SK-N-SH treated with all-trans-retinoic acid at 6 μM for 48 hours (cell line): ENCODE measurements at regions not wholly inside any gene's neighbourhood (a gene's known extent, or its start where the extent isn't known, plus 50 kb on each side); places are given as distances from the start of the nearest gene placed in this dataset.

Experiments
- ATAC-seq: fragments of 200-7000 bp; cut with Tn5 transposase; 3 replicates; pipeline ENCODE4 v1.9.1; 2020; ENCODE audit warnings: mild to moderate bottlenecking, moderate library complexity
- ARNTL ChIP-seq: fragments of 450-650 bp; formaldehyde crosslinking; IDR thresholded peaks from 2 replicates; pipeline ENCODE4 v1.5.0; 2020; ENCODE audit warnings: low read depth, mild to moderate bottlenecking, moderate library complexity, borderline replicate concordance
- BACH2 ChIP-seq: fragments of 250-450 bp; sonication (Bioruptor Pico); IDR thresholded peaks from 2 replicates; pipeline ENCODE4 v1.9.0; 2021; ENCODE audit warnings: mild to moderate bottlenecking, borderline replicate concordance
- CSDC2 ChIP-seq: fragments of 250-450 bp; sonication (Bioruptor Pico); IDR thresholded peaks from 2 replicates; pipeline ENCODE4 v1.5.0; 2020; ENCODE audit warnings: mild to moderate bottlenecking, moderate library complexity
- ESRRG ChIP-seq: fragments of 250-450 bp; sonication (Bioruptor Pico); IDR thresholded peaks from 2 replicates; pipeline ENCODE4 v1.6.1; 2021; ENCODE audit warnings: mild to moderate bottlenecking
- GLIS3 ChIP-seq: fragments of 250-450 bp; sonication (Bioruptor Pico); IDR thresholded peaks from 2 replicates; pipeline ENCODE4 v1.5.0; 2020; ENCODE audit warnings: mild to moderate bottlenecking, moderate library complexity
- ISL1 ChIP-seq: fragments of 250-450 bp; sonication (Bioruptor Pico); IDR thresholded peaks from 2 replicates; pipeline ENCODE4 v2.1.2; 2022; ENCODE audit warnings: mild to moderate bottlenecking, moderate library complexity
- OSR1 ChIP-seq: fragments of 250-450 bp; sonication (Bioruptor Pico); IDR thresholded peaks from 2 replicates; pipeline ENCODE4 v1.8.0; 2022; ENCODE audit warnings: moderate library complexity, mild to moderate bottlenecking, inconsistent platforms
- PPARA ChIP-seq: fragments of 250-450 bp; sonication (Bioruptor Pico); IDR thresholded peaks from 2 replicates; pipeline ENCODE4 v1.5.0; 2020; ENCODE audit warnings: mild to moderate bottlenecking, borderline replicate concordance
- RARB ChIP-seq: fragments of 250-450 bp; sonication (Bioruptor Pico); IDR thresholded peaks from 2 replicates; pipeline ENCODE4 v1.8.0; 2021; ENCODE audit warnings: mild to moderate bottlenecking, moderate library complexity
- SNAI2 ChIP-seq: fragments of 250-450 bp; sonication (Bioruptor Pico); IDR thresholded peaks from 2 replicates; pipeline ENCODE4 v1.5.0; 2020; ENCODE audit warnings: mild to moderate bottlenecking, moderate library complexity
- TCF4 ChIP-seq: fragments of 250-450 bp; sonication (Bioruptor Pico); IDR thresholded peaks from 2 replicates; pipeline ENCODE4 v1.8.0; 2021; ENCODE audit warnings: mild to moderate bottlenecking, moderate library complexity, borderline replicate concordance
- TOX ChIP-seq: fragments of 250-450 bp; sonication (Bioruptor Pico); IDR thresholded peaks from 2 replicates; pipeline ENCODE4 v1.8.0; 2021; ENCODE audit warnings: mild to moderate bottlenecking, moderate library complexity, borderline replicate concordance
- ZC3H10 ChIP-seq: fragments of 250-450 bp; sonication (Bioruptor Pico); IDR thresholded peaks from 2 replicates; pipeline ENCODE4 v1.5.1; 2021; ENCODE audit warnings: mild to moderate bottlenecking, moderate library complexity
- ZFP3 ChIP-seq: fragments of 250-450 bp; sonication (Bioruptor Pico); IDR thresholded peaks from 2 replicates; pipeline ENCODE4 v1.5.0; 2020; ENCODE audit warnings: mild to moderate bottlenecking, moderate library complexity
- ZFP30 ChIP-seq: fragments of 450-650 bp; formaldehyde crosslinking; IDR thresholded peaks from 2 replicates; pipeline ENCODE4 v1.5.0; 2022; ENCODE audit warnings: mild to moderate bottlenecking, moderate library complexity
- ZNF565 ChIP-seq: fragments of 450-650 bp; formaldehyde crosslinking; conservative IDR thresholded peaks from 2 replicates; pipeline ENCODE4 v1.5.0; 2020; ENCODE audit warnings: low read depth, mild to moderate bottlenecking, moderate library complexity
- ZNF70 ChIP-seq: fragments of 450-650 bp; formaldehyde crosslinking; IDR thresholded peaks from 2 replicates; pipeline ENCODE4 v1.5.0; 2020; ENCODE audit warnings: mild to moderate bottlenecking, moderate library complexity
- ZNF8 ChIP-seq: fragments of 450-650 bp; formaldehyde crosslinking; IDR thresholded peaks from 2 replicates; pipeline ENCODE4 v1.5.0; 2020; ENCODE audit warnings: mild to moderate bottlenecking, moderate library complexity
- TF ChIP-seq, protein P1 (sequence below): fragments of 250-450 bp; sonication (Bioruptor Pico); IDR thresholded peaks from 2 replicates; pipeline ENCODE4 v1.8.0; 2021; ENCODE audit warnings: low read depth, mild to moderate bottlenecking, moderate library complexity, borderline replicate concordance
- TF ChIP-seq, protein P2 (sequence below): fragments of 250-450 bp; sonication (Bioruptor Pico); IDR thresholded peaks from 2 replicates; pipeline ENCODE4 v1.5.1; 2020; ENCODE audit warnings: low read depth, mild to moderate bottlenecking, moderate library complexity
- TF ChIP-seq, protein P3 (sequence below): fragments of 250-450 bp; sonication (Bioruptor Pico); IDR thresholded peaks from 2 replicates; pipeline ENCODE4 v1.5.0; 2020; ENCODE audit warnings: mild to moderate bottlenecking, moderate library complexity

DNA sequence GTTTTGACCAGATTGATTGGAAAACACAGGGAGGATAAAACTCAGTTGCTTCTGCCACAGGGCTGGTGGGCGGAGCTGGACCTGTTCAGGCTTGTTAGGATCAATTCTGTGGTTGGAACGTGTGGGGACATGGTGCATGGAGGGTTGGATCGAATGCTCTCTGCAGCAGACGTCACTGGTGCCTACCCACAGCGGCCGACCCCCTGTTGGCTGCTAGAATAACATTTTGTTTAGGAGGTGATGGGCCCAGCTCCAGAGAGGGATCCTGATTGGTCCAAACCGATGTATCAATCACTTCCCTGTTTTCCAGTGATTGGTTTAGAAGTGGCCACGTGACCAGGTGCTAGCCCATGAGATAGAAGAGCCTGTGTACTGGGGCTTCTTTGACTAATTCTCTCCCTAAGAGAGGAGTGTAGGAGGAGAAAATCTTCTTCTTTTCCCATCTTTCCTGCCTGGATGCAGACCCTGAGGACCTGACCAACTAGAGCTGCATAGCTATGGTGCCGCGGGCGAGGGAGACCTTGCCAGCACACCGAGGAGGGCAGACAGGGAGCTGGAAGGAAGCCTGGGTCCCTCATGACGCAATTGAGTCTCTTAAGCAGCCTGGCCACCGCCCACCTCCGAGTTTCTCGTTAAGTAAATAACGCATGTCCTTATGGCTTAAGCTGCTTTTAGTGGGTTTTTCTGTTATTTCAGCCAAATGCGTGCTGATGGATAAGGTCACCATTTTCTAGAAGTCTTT is 163.5 kb downstream of the AACS start (continued):
- TF ChIP-seq, protein P1, sequence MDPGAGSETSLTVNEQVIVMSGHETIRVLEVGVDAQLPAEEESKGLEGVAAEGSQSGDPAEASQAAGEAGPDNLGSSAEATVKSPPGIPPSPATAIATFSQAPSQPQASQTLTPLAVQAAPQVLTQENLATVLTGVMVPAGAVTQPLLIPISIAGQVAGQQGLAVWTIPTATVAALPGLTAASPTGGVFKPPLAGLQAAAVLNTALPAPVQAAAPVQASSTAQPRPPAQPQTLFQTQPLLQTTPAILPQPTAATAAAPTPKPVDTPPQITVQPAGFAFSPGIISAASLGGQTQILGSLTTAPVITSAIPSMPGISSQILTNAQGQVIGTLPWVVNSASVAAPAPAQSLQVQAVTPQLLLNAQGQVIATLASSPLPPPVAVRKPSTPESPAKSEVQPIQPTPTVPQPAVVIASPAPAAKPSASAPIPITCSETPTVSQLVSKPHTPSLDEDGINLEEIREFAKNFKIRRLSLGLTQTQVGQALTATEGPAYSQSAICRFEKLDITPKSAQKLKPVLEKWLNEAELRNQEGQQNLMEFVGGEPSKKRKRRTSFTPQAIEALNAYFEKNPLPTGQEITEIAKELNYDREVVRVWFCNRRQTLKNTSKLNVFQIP (CRISPR knock-in tag), result no peak
- no peak for TF ChIP-seq ZNF70
- no peak for TF ChIP-seq CSDC2 (CRISPR knock-in tag)

DNA sequence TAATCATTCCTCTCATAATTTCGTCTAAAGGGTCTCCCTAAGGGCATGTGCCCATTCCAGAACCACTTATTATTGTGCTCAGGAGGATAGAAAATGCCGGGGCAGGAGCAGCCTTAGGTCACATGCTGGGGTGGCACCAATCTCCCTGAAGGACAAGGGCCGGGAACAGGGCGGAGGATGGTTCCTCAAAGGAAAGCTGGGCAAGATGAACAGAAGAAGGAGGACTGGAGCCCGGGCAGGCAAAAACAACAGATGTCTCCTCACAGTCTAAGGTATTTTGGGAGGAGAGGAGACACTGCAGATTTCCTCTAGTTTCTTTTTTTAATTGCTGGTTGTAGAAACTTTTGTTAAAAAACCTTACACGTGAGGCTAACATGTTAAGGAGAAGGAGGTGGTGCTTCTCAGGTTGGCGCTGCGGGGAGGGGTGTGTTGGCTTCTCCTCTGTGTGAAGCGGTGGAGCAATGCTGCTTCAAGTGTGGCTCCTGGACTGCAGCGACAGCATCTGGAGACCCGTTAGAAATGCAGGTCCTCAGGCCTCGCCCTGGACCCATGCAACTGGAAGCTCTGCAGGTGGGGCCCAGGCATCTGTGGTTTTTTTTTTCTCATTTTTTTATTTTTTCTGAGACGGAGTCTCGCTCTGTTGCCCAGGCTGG is 164.8 kb downstream of the AACS start:
- TF ChIP-seq, protein P2, sequence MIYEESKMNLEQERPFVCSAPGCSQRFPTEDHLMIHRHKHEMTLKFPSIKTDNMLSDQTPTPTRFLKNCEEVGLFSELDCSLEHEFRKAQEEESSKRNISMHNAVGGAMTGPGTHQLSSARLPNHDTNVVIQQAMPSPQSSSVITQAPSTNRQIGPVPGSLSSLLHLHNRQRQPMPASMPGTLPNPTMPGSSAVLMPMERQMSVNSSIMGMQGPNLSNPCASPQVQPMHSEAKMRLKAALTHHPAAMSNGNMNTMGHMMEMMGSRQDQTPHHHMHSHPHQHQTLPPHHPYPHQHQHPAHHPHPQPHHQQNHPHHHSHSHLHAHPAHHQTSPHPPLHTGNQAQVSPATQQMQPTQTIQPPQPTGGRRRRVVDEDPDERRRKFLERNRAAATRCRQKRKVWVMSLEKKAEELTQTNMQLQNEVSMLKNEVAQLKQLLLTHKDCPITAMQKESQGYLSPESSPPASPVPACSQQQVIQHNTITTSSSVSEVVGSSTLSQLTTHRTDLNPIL (CRISPR knock-in tag), result no peak
- TF ChIP-seq ESRRG (CRISPR knock-in tag), result no peak
- no peak for TF ChIP-seq SNAI2 (CRISPR knock-in tag)
- no peak for TF ChIP-seq OSR1 (CRISPR knock-in tag)
- TF ChIP-seq TCF4 (CRISPR knock-in tag), result no peak
- no peak for TF ChIP-seq GLIS3
- no peak for TF ChIP-seq TOX (CRISPR knock-in tag)
- no peak for TF ChIP-seq ZNF70
- no peak for TF ChIP-seq ZNF565 (CRISPR knock-in tag)
- TF ChIP-seq ZNF8, result no peak
- TF ChIP-seq PPARA, result no peak
- TF ChIP-seq, all 23 proteins: peak for 0
- no peak for ATAC-seq

DNA sequence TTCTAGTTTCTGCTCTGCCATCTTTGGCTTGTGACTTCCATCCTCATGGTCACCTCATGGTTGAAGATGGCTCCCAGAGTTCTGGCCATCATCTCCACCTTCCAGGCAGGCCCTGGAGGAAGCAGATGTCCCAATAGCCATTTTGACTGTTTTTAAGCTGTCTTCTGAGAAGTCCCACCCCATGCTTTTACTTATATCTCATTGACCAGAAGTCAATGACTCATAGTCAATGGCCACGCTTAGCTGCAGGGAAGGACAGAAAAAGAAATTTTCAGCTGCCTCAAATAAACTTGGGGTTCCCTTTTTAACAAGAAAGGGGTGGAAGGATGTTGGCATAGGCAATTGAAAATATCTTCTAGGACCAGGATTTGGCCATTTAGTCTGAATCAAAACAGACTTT is 168.1 kb downstream of the AACS start:
- no peak for ATAC-seq
- TF ChIP-seq, protein P2 (CRISPR knock-in tag), result no peak

DNA sequence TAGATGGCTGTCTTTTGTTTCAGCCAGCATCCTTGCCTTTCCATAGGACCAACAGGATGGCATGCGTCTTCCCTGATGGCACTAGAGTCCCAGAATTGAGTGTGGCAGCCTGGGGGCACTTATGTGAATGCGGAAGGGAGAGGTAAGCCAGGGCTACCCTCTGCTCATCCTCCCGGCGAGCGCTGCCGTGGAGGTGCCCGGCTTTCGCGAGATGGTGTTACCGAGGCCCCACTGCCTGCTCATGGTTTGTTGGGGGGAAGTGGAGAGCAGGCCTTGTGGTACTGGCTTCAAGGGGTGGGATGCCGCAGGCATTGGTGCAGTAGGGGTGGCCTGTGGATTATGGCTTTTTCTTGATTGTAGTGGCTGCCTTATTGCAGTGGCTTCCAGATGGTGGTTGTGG is 174.3 kb downstream of the AACS start:
- no peak for ATAC-seq
- TF ChIP-seq PPARA (no peak), ARNTL (CRISPR knock-in tag) (no peak), ZNF565 (CRISPR knock-in tag) (no peak), BACH2 (CRISPR knock-in tag) (no peak), ZFP3 (CRISPR knock-in tag) (no peak), TCF4 (CRISPR knock-in tag) (no peak), ISL1 (CRISPR knock-in tag) (no peak), RARB (CRISPR knock-in tag) (no peak), SNAI2 (CRISPR knock-in tag) (no peak), ZC3H10 (CRISPR knock-in tag) (no peak), ZFP30 (no peak), OSR1 (CRISPR knock-in tag) (no peak), GLIS3 (no peak), ZNF70 (no peak), ESRRG (CRISPR knock-in tag) (no peak)
- TF ChIP-seq, protein P2 (CRISPR knock-in tag), result no peak
- TF ChIP-seq, protein P1 (CRISPR knock-in tag), result no peak
- TF ChIP-seq, protein P3, sequence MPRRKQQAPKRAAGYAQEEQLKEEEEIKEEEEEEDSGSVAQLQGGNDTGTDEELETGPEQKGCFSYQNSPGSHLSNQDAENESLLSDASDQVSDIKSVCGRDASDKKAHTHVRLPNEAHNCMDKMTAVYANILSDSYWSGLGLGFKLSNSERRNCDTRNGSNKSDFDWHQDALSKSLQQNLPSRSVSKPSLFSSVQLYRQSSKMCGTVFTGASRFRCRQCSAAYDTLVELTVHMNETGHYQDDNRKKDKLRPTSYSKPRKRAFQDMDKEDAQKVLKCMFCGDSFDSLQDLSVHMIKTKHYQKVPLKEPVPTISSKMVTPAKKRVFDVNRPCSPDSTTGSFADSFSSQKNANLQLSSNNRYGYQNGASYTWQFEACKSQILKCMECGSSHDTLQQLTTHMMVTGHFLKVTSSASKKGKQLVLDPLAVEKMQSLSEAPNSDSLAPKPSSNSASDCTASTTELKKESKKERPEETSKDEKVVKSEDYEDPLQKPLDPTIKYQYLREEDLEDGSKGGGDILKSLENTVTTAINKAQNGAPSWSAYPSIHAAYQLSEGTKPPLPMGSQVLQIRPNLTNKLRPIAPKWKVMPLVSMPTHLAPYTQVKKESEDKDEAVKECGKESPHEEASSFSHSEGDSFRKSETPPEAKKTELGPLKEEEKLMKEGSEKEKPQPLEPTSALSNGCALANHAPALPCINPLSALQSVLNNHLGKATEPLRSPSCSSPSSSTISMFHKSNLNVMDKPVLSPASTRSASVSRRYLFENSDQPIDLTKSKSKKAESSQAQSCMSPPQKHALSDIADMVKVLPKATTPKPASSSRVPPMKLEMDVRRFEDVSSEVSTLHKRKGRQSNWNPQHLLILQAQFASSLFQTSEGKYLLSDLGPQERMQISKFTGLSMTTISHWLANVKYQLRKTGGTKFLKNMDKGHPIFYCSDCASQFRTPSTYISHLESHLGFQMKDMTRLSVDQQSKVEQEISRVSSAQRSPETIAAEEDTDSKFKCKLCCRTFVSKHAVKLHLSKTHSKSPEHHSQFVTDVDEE (CRISPR knock-in tag), result no peak
- TF ChIP-seq, all 23 proteins: peak for 0
